ENCODE measurements at regions not wholly inside any gene's neighbourhood (a gene's known extent, or its start where the extent isn't known, plus 50 kb on each side); places are given as distances from the start of the nearest gene placed in this dataset.

DNA sequence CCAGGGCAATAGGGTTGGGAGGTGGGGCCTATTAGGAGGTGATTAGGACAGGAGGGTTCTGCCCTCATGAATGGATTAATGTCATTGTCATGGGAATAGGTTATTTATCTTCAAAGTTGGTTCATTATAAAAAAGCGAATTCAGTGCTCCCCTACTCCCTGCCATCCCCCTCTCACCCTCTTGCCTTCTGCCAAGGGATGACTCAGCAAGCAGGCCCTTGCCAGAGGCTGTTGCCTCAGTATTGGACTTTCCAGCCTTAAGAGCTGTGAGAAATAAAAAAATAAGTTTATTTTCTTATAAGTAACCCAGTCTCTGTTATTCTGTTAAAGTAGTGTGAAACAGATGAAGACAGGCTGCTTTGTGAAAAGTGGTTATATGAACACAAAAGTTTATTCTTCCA is 381.1 kb upstream of the ZFP64 start:
- no peak for TF ChIP-seq POLR2AphosphoS5 (IDR thresholded peaks at IDR 0.05)
- TF ChIP-seq CTCF (IDR thresholded peaks at IDR 0.05): no peak

All from gastroesophageal sphincter (tissue), 3 donors.